HG03280 (cell line): ENCODE measurements at regions not wholly inside any gene's neighbourhood (a gene's known extent, or its start where the extent isn't known, plus 50 kb on each side); places are given as distances from the start of the nearest gene placed in this dataset.
"Not testable (repeated sequence)": the region's sequence is repeated elsewhere in the genome, so short reads cannot be mapped to it uniquely, and the experiment has no call there.

Experiments used
- ATAC-seq: cut with Tn5 transposase; IDR thresholded peaks from one replicate; pipeline ENCODE4 v1.9.1; 2021; ENCODE audit warnings: mild to moderate bottlenecking, moderate library complexity; ENCODE audit not compliant: unreplicated experiment

DNA sequence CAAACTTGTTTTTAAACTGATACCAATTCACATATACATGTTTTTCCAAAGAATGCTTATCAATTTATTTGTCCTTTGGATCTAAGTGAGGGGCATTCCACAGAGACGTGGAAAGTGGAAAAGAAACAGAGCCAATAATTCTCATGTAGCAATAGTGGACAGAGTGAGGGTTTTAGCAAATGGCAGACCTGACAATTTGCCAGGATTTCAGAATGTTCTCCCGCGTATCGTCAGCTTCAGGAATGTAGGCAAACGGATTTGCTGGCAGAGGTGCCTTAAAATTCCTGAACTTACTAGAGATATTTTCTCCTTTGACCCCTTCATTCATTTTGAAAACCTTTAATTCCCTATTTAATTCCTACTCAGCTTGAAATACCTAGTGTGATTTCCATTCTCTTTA is 193.4 kb upstream of the CPHXL start:
- no peak for ATAC-seq

DNA sequence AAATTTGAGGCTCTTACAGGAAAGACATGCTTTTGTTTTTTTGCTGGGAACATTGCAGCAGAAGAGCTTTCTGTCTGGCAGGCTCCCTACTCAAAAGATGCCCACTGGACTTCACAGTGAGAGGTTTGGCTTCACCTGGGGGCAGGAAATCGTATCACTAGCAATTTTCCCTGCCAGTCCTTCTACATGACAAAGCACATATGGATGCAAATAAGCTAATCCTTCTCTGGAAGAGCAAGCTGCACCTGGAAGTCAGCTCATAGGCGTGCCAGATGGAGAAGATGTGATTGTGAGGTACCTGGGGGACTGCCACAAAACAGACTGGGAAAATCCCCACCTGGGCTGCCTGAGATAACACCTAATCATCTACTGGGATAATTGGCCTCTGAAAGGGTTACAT is 195.0 kb upstream of the CPHXL start:
- no peak for ATAC-seq

DNA sequence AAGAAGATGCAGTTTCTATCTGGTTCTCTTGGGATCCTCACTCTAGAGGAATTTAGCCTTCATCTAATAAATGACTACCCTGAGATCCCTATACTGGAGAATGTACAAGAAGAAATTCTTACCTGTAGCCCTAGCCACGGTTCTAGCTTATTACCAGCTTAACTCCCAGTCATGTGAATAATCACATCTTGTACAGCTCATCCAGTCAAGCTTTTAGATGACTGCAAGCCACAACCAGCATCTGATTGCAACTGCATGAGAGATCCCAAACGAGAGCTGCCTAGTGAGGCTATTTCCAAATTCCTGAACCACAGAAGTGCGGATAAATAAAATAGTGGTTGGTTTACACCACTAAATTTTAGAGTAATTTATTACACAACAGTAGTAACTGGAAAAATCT is 196.0 kb upstream of the CPHXL start:
- no peak for ATAC-seq

DNA sequence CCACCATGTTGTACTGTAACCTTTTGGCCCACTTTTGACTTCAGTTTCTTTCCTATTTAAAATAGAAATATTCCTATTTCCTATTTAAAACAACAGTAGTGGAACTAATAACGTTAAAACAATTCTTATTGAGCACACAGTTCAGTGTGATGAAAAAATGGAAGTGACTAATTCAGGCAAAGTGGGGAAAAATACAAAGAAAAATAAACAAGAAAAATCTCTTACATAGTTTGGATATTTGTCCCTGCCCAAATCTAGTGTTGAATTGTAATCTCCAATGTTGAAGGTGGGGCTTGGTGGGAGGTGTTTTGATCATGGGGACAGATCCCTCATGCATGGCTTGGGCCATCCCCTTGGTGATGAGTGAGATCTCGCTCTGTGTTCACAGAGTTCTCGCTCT is 198.1 kb upstream of the CPHXL start:
- no peak for ATAC-seq

DNA sequence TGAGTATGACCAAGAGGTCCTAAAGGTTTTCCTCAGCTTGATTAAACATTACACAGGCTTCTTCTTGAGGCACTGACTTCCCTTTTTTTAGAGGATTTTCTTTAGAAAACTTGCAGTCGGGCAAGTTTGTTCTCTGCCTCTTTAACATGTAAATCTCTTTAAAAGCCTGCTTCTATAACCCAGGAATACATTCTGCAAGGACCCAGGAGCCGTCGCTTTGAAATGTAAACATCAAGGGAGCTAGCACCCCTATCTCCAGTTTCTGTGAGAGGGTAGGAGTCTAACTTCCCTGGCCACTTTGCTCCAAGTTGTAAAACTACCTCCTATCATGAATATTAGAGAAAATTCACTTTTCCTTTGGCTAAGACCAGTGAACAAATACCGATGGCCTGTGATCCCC is 201.5 kb upstream of the CPHXL start:
- ATAC-seq: no peak

DNA sequence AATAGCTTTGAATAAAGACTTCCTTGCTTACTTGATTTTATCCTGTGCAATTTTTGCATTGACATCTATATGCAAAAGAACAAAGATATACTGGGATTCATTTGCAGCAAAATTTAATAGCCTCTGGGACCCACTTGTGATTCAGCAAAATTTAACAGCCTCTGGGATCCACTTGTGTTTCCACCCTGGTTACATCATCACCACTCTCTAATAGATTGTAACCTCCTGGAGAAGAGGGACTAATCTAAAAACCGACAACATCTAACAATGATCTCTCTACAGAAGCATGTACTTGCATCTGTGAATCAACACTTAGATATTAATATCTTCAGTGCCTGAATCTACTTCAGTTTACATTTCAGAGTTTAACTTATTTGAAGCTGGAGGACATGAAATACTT is 202.0 kb upstream of the CPHXL start:
- no peak for ATAC-seq

DNA sequence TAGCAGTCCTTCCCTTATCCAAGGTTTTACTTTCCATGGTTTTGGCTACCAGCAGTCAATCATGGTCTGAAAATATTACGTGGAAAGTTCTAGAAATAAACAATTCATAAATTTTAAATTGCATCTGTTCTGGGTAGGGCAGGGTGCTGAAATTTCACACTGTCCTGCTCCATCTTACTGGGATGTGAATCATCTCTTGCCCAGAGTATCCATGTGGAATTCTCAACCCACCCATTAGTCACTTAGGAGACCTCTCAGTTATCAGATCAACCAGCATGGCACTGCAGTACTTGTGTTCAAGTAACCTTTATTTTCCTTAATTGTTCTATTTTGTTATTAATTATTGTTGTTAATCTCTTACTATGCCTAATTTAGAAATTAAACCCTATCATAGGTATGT is 202.8 kb upstream of the CPHXL start:
- no peak for ATAC-seq

DNA sequence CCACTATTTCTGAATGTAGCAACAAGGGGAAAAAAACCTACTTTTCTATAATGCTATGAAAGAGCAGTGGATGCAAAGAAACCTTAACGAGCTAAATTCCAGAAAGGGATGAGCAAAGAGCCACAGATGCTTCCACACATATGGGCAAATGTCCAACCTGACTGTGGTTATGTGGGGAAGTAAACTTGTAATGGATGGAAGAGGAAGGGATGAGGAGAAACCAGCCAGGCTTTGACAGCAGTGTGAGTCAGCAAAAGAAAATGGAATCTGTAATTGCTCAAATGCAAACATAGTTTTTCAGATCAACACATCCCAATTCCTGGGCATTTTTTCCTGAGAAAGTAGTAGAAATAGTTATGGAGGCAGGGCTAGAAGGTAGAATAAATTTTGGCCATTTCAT is 204.8 kb upstream of the CPHXL start:
- ATAC-seq: no peak

DNA sequence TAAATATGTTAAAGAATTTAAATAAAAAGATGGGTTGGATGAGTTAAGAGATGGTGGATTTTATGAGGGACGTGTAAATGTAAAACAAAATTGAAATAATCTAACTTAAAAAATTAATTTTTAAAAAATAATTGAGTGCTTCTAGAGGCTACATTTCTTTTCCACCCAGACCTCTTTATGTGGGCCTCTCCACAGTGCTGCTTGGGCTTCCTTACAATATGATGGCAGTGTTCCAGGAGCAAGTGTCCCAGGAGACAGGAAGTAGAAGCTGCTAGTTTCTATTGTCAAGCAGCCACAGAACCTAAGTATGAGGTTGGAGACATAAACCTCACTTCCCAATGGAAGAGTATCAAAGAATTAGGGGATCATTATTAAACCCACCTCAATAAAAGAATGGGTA is 205.7 kb upstream of the CPHXL start:
- ATAC-seq: no peak

DNA sequence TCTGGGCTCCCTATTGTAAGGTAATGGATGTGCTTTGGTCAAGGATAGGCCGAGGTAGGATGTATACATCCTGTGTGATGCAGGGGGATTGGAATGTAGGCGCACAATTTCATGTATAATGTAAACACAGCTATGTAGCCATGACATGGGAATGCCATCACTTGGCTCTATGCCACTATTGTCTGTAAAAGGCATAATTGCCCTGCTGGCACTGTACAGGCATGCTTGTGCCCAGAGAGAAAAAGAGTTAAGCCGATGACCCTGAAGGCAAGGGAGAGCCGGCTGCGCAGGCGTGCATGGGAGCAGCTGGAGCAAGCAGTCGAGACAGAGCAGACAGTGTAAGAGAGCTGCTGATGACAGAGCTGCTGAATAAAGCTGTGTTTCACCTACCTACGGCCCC is 212.5 kb upstream of the CPHXL start:
- ATAC-seq: no peak

DNA sequence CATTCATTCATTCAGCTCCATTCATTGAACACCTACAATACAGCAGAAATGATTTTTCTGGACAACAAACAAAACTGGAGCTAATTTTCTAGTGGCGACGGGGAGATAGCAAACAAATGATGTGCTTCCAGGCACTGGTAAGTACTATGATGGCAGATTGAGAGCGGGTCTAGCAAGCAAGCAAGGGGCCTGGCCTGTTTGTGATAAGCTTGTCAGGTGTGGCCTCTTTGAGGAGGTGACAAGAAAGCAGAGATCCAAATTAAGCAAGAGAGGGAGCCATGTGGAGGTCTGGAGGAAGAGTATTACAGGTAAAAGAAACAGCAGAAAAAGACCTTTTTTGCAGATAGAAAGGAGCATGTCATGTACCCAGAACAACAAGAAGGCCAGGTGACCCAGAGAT is 216.1 kb upstream of the CPHXL start:
- ATAC-seq: no peak

DNA sequence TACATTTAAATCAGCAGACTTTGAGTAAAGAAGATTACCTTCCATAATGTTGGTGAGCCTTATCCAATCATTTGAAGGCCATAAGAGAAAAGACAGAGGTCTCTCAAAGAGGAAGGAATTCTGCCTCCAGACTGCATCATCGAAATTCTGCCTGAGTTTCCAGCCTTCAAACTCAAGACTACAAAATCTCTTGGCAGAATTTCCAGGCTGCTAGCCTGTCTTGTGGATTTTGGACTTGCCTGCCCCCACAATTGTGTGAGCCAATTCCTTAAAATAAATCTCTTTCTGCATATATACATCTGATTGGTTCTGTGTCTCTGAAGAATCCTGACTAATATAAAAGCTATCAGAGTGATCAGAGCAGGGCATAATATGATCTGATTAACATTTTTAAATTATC is 216.6 kb upstream of the CPHXL start:
- no peak for ATAC-seq

DNA sequence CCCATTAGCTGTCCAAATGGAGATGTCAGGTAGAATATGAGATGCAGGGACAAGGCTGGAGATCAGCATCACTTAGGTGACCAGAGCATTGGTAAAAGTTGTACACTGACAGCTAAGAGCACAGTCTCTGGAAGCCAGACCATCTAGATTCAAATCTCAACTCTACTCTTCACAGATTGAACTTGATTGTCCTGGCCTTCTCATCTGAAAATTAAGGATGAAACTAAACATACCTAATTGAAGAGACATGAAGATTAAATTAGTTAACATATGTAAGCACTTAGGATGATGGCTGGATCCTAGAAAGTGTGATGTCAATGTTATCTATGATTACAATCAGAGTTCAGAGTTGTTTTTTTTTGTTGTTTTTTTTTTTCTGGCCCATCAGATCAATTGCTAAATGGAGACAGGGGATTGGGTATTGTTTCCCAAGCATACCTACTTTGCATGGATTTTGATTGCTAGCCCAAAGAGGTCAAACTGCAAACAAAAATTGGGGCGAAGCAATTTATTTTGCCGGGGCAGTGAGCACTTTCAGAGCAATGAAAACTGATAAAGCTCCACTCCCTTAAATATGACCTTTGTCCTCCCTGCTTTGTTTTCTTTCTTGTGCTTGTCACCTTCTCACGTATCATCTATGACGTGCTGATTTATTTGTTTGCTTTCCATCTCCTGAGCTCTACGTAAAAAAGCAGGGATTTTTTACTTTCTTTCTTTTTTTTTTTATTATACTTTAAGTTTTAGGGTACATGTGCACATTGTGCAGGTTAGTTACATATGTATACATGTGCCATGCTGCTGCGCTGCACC is 217.6 kb upstream of the CPHXL start:
- ATAC-seq: no peak

DNA sequence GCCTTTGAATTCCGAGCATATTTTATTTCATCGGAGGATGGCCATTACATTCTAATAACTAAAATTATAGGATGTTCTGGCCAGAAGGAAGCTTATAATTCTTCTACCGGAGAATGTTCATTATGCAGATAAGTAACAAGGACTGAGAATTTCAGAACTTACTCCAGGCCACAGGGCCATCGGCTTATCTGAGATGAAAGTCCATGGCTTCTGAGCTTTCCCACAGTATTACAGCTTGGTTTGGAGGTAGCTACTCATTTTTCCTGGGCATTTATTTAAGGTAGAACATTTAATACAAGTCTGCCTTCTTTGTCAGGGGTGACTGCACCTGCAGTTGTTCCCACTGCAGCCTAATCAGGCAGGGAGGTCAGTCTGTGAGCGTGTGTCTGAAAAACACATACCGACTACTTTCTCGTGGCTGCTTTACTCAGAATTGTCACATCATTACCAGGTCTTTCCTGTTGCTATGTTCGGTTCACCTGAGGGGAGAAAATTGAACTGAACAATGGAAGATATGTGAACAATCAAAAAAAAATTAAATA is 219.7 kb upstream of the CPHXL start:
- no peak for ATAC-seq

DNA sequence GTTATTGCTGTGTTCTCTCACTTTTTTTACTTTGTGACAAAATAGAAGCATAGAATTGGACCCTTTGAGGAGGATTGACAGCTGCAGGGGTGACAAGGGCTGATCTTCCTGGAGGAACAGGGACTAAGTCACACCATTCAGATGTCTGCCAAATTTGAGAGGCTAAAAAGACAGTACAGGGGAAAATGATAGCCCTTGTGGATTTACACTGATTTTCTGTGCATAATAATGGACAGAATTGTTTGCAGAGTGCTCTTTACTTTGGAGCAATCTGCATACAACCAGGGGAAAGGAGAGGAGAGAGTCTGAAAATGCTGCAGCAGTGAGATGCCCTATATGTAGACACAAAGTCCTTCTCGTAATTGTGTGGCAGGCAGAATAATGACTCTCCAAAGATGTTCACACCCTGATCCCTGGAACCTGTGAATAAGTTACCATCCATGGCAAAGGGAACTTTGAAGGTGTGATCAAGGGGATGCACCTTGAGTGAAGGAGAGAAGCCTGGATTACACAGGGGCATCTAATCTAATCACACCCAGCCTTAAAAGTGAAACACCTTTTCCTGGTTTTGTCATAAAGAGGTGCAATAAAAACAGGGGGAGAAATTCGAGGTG is 221.4 kb upstream of the CPHXL start:
- no peak for ATAC-seq

DNA sequence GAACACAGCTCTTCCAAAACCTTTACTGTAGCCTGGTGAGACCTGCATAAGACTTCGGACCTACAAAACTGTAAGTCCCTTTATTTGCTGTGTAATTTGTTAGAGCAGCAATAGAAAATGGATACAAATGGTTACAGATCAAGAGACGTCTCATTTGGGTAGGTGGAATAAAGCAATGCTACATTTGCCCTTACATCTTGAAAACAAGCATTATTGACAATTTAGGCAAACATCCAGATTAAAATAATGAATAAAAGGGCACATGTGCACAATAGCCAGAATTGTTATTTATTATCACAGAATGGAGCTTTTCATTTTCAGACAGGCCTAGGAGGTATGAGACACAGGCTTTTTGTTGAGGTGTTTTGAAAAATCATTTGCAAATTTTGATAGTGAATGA is 222.2 kb upstream of the CPHXL start:
- ATAC-seq: no peak

DNA sequence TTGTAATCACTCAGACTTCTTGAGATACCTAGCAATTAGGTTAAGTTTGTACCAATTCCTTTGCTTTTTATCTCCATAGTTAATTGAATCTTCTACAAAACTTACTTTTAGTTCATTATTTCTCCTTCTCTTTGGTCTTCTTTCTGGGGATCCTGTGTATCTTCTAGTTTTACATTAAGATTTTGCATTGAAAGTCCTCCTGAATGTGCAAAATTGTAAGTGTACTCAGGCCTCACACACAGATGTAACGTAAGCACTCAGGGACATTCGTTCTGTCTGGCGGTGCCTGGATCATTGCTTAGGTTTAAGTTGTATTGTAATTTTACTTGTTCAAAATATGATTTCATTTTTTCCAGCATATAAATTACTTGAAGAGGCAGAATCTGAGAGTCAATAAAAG is 222.6 kb upstream of the CPHXL start:
- ATAC-seq: no peak

DNA sequence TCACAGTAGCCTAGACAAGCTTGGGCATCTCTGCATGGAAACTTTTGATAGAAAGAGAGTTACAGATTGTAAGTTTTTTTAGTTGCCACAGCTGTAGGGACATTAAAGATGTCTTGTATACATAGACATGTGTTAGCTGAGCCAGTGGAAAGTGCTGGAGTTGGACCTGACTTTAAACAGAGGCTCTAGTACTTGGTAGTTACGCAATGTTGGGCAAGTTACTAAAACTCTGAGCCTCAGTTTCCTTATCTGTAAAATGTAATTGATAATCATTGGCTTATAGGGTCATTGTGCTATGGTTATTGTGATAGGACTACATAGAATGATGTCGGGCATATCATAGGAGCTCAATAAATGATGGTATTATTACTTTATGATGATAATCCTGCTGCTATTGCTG is 225.8 kb upstream of the CPHXL start:
- no peak for ATAC-seq

DNA sequence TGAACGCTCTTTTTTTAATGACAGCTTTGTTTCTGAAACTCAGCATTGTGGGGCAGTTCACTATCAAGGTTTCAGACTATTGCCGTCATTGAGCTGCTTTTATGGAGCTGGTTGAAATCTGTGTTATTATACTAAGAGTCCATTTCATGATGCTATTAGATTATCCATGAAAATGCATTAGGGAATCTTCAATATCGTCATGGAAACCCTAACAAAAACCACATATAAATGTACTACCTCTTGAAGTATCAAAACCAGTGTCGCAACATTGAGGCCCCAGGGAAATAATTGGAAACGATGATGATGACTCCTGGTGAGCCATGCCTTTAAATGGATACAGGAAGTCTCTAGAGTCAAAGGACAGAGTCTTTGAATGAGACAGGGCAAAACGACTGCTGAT is 231.6 kb upstream of the CPHXL start:
- no peak for ATAC-seq

DNA sequence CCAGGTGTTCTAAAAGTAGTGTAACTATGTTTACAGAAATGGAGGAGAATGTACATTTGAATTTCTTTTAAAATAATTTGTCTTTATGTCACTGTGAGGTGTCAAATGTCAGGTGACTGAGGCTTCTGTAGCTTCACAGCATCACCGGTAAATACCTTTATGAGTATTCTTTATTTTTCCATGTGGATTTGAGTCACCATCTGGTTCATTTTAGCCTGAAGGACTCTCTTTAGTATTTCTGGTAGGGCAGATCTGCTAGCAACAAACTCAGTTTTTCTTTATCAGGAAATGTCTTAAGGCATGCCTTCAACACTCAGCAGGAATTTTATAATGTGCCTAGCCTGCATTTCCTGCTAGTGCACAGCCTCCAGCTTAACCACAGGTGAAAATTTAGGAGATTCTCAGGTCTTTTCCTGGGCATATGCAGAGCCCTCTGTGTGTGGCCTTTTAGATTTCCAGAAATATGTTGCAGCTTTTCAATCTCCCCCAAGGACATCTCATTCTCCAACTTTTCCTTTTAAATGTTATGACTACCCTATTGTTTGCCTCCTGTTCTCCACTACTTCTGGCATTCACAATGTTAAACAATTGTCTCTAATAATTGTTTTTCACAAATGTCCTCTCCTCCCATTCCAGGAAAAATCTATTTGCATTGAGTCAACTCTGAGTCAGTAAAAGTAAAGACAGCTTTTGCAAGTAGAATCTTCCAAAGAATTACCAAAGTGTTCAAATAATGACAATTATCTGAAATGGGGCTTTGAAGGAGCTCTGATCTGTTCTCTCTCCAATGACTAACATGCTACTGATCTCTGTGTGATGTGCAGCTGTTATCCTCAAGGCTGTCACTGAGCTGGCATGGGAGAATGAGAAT is 239.4 kb upstream of the CPHXL start:
- ATAC-seq: no peak

DNA sequence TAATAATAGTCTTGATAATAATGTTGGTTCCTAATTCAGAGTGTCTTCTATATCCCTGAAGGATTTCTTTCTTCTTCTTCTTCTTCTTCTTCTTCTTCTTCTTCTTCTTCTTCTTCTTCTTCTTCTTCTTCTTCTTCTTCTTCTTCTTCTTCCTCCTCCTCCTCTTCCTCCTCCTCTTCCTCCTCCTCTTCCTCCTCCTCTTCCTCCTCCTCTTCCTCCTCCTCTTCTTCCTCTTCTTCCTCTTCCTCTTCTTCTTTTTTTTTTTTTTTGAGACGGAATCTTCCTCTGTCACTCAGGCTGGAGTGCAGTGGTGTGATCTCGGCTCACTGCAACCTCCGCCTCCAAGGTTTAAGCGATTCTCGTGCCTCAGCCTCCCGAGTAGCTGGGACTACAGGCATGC is 242.8 kb upstream of the CPHXL start:
- not testable (repeated sequence) for ATAC-seq

DNA sequence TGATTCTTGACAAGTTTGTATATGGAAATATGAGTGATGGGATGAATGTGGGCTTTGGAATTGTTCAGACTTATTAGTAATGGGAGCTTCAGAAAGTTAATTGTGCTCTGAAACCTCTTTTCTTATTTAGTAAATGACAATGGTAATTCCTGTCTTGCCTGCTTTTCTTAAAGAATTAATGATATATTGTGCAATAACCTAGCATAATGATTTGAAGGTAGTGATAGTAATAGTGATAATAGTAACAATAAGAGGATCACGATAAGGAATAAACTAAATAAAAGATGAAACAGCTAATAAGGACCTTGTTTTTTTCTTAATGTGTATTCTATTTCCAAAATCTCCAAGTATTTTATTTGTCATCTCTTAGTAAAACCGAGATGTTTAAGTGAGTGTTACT is 245.0 kb upstream of the CPHXL start:
- no peak for ATAC-seq
